Stimulated activated CD8-positive, alpha-beta memory T cell treated with anti-CD3 and anti-CD28 coated beads, Interleukin-4, amount 100 ng/mL, for 48 hours (primary cell): ENCODE measurements at regions not wholly inside any gene's neighbourhood (a gene's known extent, or its start where the extent isn't known, plus 50 kb on each side); places are given as distances from the start of the nearest gene placed in this dataset.

ENCODE experiments used
- DNase-seq: peaks from one replicate; pipeline ENCODE4 v3.0.0-alpha.2; 2020

DNA sequence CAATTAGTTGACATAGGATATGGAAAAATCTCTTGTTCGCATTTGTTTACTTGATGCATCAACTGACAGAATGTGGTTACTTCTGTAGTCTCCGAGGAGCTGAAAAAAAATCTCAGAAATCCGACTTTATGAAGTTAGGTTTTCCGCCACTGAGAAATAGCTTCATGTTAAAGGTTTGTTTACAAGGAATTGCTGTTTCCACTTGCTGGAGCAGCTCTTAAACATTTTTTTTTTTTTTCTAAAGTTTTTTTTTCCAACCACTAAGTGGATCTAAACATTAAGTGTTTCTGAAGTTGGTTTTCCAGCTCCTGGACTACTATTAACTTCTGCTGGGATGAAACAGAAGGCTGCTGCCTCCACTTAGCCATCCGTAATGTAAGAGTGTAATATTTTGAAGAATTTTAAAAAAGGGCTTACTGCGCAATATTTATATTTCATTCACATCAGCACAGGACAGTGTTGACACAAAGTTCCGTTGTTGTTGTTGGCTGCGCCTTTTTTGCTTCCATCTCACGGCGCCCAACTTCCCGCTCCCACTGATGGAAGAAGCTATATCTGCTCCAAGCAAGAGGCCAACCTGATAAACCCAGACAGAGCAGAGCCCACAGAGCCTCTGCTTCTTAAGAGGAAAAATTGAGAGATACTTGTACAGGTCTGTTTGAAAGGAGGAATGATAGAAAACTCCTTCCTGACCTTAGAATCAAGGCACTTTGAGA lies 167.7 kb upstream of the KCNJ16 start:
- DNase-seq: no peak

DNA sequence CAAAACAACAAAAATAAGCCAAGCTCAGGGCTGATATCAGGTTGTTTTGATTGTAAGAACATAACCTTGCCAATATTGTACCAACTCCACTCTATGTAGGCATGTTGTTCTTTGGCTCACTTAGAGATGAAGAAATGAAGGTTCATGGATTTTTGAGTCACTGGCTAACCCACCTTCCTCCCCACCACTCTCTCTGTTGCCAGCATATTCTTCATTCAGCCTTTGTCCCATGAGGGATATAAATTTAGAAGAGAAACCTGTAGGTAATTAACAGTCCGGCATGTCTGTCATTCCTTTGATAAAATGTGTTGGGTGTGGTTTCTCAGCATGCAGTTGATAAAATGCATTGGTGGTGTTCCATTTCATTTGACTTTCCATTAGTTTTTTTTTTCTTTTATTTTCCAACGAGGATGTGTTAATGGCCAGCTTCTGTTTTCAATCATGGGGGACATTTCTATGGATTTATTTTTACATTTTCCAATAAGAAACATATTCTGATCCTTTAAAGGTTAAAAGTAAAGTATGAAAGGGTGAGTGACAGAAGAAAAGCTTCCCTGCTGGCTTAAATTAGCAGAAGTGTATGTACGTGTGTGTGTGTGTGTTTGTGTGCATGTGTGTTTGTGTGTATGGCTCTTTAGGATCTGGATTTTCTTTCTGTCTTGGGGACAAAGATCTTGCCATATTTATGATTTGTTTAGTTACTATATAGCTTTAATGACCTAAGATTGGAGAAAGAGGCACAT lies 166.2 kb upstream of the KCNJ16 start:
- no peak for DNase-seq

DNA sequence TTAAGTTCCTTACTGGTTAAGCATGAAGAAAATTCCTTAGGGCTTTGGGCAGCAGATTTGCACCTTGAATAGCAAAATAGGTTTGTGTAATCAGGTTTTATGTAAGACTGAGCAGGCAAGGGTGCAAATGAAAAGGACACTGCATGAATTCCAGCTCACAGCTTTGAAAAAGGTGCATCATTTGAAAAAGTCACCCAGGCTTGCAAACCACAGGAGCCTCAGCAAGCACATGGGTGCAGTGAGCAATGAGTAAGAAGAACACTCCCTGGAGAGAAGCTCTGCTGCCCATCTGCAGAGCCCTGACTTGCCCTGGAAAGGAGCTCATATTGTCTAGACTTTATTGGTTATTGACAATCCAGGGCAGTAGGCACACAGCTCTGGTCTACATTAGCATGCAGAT lies 165.6 kb upstream of the KCNJ16 start:
- no peak for DNase-seq

- DNase-seq: no peak
Observed at GRCh38 chr17:69912805-69913204, 162.2 kb upstream of the KCNJ16 start.

- DNase-seq: no peak
Observed at GRCh38 chr17:69913216-69913615, 161.8 kb upstream of the KCNJ16 start.

- no peak for DNase-seq
Observed at GRCh38 chr17:69913616-69914015, 161.4 kb upstream of the KCNJ16 start.

DNA sequence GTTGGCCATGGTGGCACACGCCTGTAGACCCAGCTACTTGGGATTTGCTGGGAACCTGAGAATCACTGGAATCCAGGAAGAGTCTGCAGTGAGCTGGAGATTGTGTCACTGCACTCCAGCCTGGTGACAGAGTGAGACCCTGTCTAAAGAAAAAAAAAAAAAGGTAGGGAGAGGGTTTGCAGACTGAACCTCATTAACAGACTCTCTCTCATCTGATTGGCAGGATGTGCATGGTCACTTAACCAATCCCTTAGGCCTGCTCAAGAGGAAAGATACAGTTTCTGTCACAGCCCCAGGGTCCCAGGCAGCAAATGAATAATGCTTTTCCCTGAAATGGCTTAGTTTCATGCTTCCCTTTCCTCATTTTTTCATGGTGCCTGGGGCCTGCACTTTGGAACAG lies 160.5 kb upstream of the KCNJ16 start:
- no peak for DNase-seq

GRCh38 chr17:69916761-69917160 lies 158.3 kb upstream of the KCNJ16 start:
- DNase-seq: no peak

DNA sequence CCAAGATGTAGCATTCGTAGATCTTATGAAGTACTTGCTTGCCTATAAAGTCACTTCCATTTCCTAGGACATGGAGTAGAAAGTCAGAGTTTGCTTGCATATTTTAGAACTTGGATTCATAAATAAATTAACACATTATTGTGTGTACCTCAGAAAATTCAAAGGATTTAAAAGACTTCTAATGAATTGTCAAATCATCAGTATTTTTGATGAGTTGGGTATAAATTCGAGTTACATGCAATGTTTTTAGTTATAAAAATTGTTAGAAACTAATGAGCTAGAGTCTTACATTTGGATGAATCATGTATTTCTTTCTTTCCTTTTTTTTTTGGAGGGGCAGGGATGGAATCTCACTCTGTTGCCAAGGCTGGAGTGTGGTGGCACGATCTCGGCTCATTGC lies 156.9 kb upstream of the KCNJ16 start:
- DNase-seq: no peak

DNA sequence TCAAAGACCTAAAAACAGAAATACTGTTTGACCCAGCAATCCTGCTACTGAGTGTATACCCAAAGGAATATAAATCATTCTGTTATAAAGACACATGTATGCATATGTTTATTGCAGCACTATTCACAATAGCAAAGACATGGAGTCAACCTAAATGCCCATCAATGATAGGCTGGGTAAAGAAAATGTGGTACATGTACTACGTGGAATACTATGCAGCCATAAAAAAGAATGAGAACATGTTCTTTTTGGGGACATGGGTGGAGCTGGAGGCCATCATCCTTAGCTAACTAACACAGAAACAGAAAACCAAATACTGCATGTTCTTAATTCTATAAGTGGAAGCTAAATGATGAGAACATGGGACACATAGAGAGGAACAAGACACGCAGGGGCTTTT lies 155.2 kb upstream of the KCNJ16 start:
- no peak for DNase-seq

- no peak for DNase-seq
Observed at GRCh38 chr17:69921046-69921445, 154.0 kb upstream of the KCNJ16 start.

DNA sequence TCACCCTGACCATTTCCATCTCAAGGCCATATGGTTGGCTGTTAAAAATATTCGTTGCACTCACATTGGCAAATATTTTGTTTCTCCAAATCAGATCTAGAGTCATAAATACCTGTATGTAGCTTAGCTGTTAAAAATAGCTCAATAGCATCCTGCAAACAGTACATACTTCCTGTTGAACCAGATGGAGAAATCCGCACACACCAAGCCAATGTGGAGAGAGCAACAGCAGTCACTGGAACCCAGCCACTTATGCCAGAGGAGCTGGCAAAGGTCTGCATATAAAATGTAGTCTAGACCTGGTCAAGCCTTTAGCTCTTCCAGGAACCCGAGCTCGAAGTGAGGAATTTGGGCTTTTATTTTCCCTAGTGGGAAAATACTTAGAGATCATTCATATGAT lies 146.4 kb upstream of the KCNJ16 start:
- no peak for DNase-seq

DNA sequence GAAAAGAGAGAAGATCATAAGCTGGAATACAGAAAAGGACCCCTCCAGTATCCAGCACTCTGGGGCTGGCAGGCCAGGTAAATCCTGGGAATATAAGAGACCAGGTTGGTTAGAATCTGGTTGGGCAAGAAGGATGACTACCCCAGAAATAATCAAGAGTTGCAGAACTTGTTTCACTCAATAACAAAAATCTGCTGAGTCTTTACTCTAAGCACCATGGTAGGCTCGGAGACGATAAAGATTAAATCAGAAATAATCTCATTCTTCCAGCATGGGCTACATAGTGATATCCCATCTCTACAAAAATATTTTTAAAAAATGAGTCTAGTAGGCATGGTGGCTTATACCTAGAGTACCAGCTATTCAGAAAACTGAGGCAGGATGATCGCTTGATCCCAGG lies 138.0 kb upstream of the KCNJ16 start:
- no peak for DNase-seq

DNA sequence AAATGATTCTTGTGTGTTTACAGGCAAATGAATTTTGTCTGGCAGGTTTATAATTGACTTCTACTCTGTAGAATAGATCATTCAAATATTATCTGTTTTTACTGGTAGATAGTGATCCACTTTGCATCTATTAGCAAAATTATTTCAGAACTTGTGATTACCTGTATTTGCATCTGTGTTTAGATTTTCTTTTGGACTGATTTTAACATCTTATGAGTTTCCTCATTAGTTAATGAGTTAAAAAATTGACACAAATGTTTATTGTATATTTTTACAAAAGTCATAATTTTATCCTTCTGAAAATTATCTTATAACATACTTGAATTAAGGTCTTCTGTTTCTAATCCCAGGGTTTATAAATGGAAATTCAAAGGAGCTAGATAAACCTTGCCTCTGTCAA lies 132.0 kb upstream of the KCNJ16 start:
- no peak for DNase-seq

- no peak for DNase-seq
Observed at GRCh38 chr17:69944406-69944805, 130.6 kb upstream of the KCNJ16 start.

DNA sequence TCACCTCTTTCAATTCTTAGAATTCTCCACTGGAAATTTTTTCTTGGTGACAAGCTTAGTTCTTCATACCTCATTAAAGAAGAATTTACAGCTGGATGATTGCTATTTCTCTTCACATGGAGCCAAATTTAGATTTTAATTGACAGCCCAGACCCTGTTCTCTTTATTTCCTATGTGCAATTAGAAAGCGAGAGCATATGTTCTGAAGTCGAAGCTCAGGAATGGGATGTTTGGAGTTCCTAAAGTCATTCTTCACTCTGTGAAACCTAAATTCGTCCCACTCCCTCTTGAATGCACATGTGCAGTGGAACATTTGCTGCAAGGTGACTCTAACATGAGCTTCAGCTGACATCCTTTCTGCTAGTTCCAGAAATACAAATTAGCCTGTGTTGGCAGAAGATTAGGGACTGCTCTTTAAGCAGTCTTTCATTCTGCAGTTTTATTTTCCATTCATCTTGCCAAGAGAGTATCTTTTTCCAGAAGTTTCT lies 129.3 kb upstream of the KCNJ16 start:
- no peak for DNase-seq

GRCh38 chr17:69947027-69947759 lies 127.8 kb upstream of the KCNJ16 start:
- no peak for DNase-seq

DNA sequence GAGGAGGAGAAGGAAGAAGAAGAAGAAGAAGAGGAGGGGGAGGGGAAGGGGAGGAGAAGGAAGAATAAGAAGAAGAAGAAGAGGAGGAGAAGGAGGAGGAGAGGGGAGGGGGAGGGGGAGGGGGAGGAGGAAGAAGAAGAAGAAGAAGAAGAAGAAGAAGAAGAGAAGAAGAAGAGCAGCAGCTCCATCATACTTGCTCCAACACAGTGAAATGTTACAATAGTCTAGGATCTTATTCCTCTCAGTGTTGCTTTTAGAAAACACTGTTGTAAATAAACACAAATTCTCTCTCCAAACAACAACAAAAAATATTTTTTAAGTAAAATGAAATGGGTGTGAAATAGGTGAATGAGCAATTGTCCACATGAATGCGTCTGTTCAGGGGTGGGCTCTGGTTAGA lies 126.6 kb upstream of the KCNJ16 start:
- no peak for DNase-seq

- no peak for DNase-seq
Observed at GRCh38 chr17:69949496-69949895, 125.5 kb upstream of the KCNJ16 start.

GRCh38 chr17:69949973-69950695 lies 124.9 kb upstream of the KCNJ16 start:
- DNase-seq: no peak

DNA sequence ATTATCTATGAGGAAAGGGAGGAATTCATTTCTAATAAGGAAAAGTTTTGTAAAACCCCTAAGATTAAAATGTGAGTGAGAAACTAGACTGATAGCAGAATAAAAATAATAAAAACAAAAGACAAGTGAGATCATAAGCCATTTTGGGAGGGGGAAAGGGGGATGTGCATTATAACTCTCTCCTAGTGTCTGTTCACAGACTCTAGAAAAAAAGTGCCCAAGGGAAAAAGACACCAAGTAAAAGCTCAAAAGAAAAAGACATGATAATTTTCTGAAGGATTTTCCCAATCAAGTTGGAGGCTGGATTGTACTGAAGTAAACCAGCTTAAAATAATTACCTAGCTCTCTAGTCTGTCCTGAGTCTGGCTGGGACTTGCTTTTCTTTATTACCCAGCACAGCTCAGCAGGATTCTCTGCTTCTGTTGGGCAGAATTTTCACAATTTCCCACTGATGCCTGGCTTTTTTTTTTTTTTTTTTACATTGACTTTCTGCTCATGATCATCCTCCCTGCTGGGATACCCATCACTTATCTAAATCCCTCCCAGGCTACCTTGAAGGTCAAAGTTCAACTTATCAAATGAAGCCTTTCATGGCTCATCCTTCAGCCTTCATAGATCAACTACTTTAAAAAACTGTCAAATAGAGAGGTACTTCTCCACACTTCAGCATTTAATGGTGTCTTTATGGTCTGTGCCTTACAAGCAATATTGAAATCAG lies 124.2 kb upstream of the KCNJ16 start:
- no peak for DNase-seq

DNA sequence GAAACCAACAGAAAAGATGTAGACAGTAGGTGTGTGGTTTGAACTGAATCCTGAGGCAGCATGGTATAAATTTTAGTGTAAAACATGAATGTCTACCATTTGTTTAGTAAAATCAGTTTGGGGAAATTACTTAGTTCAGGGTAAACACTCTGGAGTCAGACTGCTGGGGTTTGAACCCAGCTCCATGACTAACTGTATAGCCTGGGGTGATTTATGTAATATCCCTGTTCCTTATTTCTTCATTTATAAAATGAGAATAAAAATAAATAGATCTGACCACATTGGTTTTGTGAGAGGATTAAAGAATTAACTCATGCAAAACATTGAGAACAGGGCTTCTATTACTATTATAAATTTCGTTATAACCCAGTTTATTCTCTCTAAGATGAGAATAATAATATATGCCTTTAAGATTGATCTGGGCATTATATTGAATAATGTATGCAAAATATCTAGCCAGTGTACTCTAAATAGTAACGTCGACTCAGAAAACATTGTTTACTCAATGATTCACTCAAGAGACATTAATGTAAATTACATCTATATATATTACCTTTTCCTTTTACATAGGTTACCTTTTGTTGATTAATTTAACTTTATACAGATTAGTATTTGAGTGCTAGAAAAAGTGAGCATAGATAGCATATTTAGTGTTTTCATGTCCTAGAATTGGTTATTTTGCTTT lies 120.6 kb upstream of the KCNJ16 start:
- no peak for DNase-seq
